ENCODE measurements at regions not wholly inside any gene's neighbourhood (a gene's known extent, or its start where the extent isn't known, plus 50 kb on each side); places are given as distances from the start of the nearest gene placed in this dataset.

DNA sequence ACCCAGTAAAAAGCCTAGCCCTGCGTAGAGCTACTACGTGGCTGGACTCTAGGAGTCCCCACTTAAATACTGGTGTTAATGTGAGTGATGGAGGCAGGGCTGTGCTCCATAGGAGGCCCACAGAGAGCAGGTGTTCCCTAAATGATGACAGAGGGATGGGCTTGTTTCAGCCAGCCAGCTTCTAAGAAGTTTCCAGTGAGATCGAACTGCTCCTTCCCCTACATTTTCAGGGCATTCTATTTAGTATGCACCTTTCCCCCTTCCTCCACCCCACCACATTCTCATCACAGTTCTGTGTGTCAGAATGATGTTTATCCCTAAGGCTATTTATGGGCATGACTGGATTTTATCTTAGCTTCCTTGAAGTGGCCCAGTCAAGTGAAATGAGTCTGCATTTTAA lies 213.0 kb downstream of the TRIB2 start:
- no peak for DNase-seq (ENCODE audit: low read depth, low spot score)

DNA sequence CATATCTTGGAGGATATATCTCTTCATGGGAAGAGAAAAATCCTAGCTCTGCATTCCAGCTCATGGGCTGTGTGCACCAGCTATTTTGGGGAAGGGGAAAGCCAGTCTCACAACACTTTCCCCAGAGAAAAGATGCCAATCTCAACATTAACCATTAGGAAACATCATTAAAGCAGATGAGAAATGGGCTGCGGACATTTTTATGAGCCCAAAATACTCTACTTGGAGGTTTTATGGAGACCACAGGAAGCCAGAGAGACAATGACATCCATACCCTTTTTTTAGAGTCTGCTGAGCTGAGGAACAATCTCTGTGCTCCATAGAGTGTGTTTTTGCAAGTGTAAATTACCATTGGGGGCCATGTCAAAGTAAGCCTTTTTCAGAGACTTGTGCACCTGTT lies 213.7 kb downstream of the TRIB2 start:
- DNase-seq (ENCODE audit: low read depth, low spot score): no peak

DNA sequence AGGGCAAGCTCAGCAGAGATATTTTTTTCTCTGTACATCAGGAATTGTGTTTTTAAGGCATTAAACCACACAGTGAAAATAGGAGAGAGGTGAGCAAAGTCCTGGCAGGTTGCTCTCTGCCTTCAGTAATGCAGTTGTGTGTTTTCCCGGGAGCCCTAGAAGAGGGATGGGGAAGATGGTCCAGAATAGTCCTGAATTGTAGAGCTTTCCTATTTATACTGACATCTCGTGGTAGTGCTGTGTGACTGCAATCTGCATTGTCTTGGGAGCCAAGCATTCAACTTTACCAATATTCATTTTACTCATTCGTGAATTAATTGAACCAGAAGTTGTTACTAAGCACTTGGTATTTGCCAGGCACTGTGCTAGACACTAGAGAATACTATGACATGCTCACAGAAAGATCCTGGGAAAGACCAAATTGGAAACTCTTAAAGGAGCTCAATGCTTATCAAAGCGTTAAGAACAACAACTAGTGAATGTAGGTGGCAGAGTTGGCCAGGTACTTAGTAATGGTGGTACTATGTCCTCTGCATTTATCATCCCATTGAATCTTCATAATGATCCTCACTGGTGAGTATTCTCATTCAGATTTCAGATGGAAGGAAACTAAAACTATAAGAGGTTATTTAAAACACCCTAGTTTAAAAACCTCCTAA lies 214.6 kb downstream of the TRIB2 start:
- no peak for DNase-seq (ENCODE audit: low read depth, low spot score)

DNA sequence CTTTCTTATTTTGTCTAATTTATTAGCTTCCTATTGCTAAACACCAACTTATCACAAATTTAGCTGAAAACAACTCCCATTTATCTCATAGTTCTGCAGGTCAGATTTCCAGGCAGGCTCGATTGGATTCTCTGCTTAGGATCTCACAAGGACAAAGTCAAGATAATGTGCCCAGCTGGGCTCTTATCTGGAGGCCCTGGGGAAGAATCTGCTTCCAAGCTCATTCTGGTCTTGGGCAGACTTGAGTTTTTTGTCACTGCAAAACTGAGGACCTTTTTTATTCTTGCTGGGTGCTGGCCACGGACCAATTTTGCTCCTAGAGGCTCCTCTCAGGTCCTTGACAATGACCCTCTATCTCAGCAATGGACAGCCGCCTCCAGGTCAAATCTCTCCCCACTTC lies 215.5 kb downstream of the TRIB2 start:
- DNase-seq (ENCODE audit: low read depth, low spot score): no peak

DNA sequence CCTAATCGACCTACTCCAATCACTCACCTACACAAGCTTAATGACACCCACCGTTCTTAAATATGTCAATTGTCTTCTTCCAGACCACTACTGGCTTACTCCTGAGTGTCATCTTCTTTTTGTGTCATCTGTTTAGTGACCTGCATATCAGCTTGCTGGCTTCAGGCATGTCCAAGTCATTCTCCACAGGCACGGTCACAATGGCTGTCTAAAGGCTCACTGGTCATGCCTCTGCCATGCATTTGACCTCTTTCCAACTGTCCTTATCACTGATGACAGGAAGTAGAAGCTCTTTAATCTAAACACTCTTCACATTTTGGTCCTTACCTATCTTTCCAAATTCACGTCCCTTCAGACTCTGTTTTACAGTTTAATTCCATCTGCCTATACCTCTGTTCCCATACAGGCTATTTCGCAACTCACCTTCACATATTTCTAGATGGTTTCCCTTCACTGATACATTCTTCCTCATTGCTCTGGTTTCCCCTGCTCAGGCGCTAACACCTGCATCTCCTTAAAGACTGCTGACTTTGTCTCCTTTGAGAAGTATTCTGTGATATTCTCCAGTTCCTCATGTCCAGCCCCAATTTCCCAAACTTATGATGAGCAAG lies 217.5 kb downstream of the TRIB2 start:
- no peak for DNase-seq (ENCODE audit: low read depth, low spot score)

DNA sequence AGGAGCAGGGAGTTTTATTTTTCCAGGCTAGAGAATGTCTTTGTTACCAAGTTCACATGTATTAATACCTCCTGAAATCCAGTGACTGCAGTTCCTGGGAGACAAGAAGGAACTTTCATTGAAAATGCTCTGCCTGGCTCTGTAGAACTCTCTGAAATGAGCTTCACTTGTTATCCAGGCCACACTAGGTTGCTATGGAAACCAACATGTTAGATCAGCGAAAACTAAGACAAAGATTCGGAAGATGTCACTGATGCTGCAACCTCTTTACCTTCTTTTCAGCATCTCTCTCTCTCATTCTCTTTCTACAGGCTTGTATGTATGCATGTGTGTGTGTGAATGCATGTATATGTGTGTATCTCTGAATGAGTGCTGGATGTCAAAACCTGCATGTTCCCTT lies 218.5 kb downstream of the TRIB2 start:
- no peak for DNase-seq (ENCODE audit: low read depth, low spot score)

DNA sequence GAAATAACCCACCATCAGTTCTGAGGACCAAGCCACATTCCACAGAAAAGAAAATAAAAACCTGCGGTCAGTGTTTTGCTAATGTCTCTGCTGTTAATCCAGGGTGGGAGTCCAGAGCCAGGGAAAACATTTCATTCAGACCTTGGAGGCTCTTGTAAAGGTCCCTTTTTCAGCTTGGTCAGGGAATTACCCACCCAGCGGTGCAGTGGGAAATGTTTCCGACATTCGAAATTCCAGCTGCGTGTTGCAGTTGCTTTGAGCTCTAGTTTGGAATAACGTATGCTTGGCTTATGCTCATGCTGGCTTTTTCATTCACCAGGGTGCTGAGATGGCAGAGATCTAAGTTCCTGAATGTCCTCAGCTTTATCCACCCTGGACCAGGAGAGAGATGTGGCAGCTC lies 219.1 kb downstream of the TRIB2 start:
- no peak for DNase-seq (ENCODE audit: low read depth, low spot score)

DNA sequence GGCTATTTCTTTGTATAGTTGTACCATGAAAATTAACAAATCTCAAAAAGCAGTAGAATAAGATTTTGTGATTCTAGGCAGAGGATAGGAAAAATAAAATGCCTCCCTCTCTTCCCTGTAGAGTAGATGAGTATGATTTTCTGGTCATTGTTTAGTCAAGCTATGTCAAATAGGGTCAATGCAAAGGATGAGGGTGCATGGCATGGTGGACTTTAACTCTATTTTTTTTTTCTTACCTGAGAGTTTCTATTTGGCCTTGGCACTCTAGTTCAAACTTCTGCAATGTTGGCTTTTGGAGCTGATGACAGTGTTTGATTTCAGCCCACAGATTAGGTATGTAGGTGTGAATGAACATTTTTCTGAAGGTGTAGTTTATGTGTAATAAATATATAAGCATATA lies 224.5 kb downstream of the TRIB2 start:
- DNase-seq (ENCODE audit: low read depth, low spot score): no peak

DNA sequence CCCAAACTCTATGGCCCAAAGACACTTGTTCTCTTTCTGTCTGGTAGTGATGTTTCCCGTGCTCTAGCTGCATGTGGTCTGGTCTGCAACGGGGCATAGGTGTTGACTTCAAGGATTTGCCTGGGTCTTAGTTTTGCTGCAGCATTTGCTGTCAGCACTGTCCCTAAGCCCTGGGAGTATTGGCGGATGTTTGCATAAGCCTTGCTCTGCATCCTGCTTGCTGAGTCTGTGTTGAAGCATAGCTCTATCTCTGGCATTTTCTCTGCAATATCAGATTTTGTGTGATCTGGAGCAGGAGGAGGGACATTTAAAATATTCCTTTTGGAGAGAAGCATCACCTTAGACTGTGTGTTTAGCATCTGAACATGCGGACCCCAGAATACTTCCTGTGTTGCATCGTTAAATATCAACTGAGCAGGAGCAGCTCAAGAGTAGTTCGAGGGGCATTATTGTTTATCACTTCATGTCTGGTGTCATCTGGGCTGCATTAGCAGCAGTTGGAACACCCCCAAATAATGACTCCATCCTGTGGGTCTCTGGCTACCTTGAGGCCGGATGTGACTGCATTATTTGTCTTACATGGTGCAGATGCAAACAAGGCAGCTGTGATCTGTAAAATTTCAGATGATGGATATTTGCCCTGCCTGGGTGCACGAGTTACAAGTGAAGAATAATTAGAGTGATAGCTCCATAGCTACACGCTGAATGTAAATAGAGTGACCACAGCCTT lies 231.7 kb downstream of the TRIB2 start:
- DNase-seq (ENCODE audit: low read depth, low spot score): no peak

DNA sequence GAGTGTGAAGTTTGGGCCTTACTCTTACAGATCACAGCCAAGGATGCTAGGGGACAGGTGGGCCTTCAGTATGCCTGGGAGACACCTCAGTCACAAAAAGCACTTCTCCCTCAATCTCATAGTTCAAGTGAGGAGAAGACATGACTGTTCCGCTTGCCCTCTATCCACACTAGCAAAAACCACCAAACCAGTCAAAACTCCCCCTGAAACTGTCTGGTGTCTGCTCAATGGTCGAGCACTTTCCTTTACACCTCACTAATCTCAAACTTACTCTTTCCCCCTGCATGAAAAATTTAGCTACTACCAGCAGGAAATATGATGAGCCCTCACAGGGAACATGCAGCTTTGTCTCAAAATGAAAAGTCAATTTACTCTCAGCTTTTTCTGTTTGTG lies 232.2 kb downstream of the TRIB2 start:
- DNase-seq (ENCODE audit: low read depth, low spot score): no peak

DNA sequence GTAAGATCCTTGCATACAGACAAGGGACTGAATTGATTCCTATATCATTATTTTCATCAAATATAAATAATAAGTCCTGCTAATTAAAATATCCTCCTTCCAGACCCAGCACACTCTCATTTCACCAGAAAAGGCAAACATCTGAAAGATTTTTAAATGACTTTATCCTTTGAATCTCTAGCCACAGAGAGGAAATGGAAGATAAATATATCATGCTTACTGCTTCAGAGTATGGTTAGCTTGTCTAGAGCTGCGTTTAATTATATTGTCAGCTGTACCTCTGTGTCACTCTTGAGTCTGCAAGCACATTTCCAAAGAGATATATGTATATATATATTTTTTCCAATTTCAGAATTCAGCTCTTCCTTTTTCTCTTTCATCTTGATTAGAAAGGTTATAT lies 232.7 kb downstream of the TRIB2 start:
- DNase-seq (ENCODE audit: low read depth, low spot score): no peak

DNA sequence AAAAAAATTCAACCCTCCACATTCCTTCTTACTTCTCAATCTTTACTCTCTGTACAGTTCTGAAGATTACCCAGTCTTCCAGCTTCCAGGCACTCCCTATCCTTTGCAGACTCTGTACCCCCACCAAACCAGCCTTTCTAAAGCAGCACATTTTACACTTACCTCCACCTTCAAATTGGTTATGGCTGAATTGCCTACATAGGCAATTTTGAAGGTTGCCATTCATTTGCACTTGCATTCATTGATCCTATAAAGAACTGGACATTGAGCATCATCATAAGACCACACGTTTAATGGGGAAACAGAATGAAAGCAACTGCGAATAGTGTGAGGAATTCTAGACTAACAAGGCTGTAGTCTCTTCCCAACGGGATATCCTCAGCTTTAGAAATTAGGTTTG lies 233.4 kb downstream of the TRIB2 start:
- DNase-seq (ENCODE audit: low read depth, low spot score): no peak

DNA sequence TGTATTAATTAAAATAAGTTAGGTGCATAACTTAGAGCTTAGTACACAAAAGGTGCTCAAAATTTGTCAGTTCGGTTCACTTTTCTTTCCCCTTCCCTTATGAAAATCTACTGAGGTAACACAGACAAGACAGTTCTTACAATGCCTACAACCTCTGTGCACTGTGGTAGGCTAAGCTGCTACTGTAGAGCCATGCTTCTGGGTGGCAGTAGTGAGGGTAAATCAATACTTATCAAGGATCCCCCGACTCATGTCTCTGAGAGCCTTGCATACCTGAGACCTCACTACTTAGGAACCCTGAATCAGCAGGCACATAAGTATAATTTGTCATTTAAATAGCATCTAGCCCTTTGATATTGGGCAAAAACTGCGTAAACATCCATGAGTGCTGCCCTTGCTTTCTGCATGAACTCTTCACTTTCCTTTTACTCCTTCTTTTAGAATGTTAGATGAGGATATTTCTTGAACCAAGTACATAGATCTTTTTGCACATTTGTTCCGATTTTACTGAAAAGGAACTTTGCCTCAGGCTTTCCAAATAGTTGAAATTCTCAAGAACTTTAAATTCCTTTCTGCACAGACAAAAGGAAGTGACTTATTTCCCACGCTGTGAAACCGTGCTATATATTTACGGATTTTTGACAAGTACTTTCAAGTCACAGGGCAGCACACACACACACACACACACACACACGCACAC lies 234.4 kb downstream of the TRIB2 start:
- no peak for DNase-seq (ENCODE audit: low read depth, low spot score)

DNA sequence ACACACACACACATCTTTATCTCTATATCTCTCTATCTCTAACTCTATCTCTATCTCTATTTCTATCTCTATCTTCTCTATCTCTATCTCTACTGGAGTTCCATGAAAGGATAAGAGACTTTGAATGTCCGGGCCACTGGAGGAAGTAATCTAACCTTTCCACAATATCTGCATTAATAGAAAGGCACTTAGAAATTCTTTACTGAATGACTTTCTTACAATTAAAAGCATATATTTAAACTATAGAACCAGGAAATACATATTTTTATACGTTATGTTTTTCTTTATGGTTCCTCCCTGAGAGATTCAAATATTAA lies 234.9 kb downstream of the TRIB2 start:
- no peak for DNase-seq (ENCODE audit: low read depth, low spot score)

DNA sequence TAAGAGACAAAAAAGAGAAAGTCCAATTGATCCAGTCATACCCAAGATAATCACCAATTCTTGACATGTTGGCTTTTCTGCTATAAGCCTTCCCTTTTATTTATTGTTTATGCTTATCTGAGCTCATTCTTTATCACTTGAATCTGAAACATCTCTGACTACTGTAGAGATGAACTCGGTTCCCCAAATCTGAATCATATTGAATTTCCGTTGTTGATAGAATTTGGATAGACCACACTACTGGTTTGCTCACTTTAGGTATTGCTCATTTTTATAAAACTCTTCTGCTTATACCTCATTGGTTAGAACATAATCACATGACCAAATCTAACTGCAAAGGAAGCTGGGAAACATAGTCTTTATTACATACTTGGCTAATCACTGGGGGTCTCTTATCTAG lies 236.9 kb downstream of the TRIB2 start:
- no peak for DNase-seq (ENCODE audit: low read depth, low spot score)

DNA sequence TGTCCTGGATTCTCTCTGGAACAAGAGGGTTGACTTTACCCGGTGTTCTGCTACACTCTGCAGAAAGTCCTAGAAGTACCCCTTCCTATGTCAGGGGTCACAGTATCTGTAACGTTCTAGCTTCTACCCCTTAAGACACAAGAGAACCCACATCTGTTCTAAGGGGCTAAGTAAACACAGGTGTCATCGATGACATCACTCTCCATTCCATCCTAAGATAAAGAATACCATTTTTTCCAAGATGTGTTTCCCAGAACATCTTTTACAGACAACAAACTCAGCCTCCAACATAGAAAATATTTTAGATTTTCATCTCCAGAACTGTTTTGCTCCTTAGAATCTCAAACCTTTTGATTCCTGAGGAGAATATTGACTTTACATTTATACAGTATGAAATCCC lies 239.1 kb downstream of the TRIB2 start:
- DNase-seq (ENCODE audit: low read depth, low spot score): no peak

DNA sequence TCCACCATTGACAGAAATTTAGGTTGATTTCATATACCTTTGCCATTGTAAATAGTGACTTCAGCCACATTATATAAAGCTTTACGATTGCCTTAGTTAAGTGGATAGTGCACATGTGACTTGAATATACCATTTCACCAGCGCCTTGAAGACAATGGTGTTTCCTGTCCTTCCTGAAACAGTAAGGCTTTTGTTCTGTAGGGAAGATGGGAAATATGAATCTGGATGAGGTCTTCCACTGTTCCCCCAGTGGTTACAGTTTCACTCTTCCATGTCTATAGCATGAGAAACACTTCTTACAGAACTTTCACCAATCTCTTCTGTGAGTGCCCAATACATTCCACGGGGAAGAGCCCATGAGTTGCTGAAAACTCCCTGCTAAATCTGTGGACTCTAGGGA lies 240.5 kb downstream of the TRIB2 start:
- DNase-seq (ENCODE audit: low read depth, low spot score): no peak

DNA sequence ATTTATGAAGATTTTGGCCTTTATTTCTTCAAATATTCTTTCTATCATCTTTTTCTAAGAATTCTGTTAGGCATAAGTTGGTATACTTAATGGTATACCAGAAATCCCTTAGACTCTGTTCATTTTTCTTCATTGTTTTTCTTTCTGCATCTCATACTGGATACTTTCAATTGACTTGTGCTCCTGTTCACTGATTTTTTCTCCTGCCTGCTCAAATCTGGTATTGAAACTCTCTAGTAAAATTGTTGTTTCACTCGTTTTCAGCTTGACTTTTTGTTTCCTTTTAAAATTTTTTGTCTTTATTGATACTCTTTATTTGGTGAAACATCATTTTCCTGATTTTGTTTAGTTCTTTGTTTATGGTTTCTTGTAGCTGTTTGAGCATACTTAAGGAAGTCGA lies 243.2 kb downstream of the TRIB2 start:
- no peak for DNase-seq (ENCODE audit: low read depth, low spot score)

DNA sequence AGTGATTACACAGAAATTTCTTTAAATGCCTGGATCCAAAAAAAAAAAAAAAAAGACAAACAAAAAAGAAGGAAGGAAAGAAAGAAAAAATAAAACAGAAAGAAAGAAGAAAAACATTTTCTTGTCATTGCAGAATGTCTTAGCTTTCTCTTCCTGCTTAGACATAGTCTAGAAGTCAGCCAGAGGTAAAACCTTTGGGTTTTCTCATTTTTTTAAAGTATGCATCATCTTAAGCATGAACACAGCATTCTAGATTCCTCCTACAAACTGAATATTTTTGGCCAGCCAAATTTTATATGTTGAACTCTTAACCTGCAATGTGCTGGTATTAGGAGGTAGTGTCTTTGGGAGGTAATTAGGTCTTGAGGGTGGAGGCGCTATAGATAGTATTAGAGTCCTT lies 243.9 kb downstream of the TRIB2 start:
- DNase-seq (ENCODE audit: low read depth, low spot score): no peak

DNA sequence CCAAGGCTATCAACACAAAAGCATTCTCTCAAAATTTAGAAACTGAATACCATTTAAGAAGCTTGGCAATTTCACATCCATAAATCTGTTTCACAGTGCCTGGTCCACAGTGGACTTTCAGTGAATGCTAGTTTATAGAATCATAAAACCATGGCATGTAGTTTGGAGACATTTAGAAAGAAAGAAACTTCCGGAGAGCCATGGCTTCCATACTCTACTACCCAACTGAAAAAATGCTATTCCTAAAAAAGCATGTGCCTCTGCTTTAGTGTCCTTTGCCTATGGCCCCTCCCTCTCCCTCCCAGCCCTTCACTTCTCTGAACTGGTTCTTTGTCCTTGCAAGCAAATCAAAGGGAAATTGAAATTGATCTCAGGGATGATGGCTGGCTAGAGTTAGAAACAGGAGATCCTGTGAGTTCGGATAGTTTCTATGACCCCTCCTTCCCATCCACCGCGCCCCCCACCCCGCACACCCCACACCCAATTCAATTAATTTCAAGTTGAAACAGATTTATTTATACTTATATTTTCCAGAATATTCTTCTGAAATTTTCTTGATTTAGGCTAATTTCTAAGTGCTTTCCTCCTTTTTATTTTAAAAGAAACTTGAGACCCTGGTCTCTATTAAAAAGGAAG lies 248.3 kb downstream of the TRIB2 start:
- DNase-seq (ENCODE audit: low read depth, low spot score): no peak

DNA sequence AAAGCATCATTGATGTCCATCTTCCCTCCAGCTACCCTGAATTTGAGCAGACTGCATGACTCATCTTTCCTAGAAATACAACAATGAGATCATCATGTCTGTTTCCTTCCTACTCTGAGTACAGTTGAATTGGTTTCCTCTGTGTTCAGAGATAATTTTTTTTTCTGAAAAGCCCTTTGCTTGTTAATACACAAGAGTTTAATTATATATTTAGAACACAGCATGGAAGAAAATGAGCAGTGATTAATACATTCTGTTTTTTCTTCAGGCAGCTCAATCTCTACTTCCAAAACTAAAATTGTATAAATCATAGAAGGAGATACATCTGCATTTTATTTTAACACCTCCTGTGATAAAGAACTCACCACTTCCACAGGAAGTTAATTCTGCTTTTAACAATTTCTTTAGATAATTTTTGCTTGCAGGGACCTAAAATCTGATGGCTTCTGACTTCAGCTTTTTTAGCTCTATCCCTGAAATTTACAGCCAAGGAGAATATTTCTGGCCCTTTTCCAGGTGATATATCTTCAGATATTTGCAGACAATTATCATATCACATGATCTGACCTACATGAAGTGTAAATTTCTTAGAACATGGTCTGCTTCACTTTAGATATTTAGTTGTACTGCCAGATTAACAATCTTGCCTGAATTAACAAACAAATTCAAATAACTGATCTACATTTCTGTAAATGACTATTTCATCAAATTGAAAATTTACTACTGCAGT lies 249.0 kb downstream of the TRIB2 start:
- peak; percentile 13 for DNase-seq (ENCODE audit: low read depth, low spot score)

DNA sequence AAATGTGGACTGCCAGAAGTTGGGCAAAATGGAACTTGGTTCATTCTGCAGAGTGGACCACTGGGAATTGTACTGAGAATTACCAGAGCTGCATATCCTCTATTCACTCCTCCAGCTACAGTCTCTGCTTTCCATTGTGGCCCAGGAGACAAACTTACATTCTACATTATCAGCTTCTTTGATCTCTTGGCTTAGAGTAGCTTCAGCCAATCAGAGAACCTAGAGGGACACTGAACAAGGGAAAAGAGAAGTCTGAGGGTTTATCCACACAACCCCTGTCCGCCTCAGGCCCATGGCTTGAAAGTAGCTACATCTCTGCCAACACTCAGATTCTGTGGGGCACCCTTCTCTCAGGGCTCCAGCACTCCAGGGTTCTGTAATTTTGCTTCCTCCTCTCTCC lies 251.1 kb downstream of the TRIB2 start:
- DNase-seq (ENCODE audit: low read depth, low spot score): no peak

Data from brain pericyte (primary cell).